Neural crest cell (in vitro differentiated cells): ENCODE measurements at regions not wholly inside any gene's neighbourhood (a gene's known extent, or its start where the extent isn't known, plus 50 kb on each side); places are given as distances from the start of the nearest gene placed in this dataset.

Source experiments
- DNase-seq: peaks from one replicate; pipeline ENCODE4 v3.0.0; 2021; ENCODE audit warnings: low read depth, mixed read lengths, low spot score
- H3K27ac Mint-ChIP-seq: one replicate; pipeline ENCODE4 v1.8.0; 2021; ENCODE audit warnings: mild to moderate bottlenecking, mixed read lengths; ENCODE audit not compliant: unreplicated experiment
- H3K27me3 Mint-ChIP-seq: 2 replicates; pipeline ENCODE4 v1.8.0; 2021; ENCODE audit warnings: low read depth, mild to moderate bottlenecking, mixed read lengths
- H3K36me3 Mint-ChIP-seq: 2 replicates; pipeline ENCODE4 v1.8.0; 2021; ENCODE audit warnings: low read depth, mild to moderate bottlenecking, mixed read lengths
- H3K4me1 Mint-ChIP-seq: 2 replicates; pipeline ENCODE4 v1.8.0; 2021; ENCODE audit warnings: mixed read lengths
- H3K4me3 Mint-ChIP-seq: one replicate; pipeline ENCODE4 v1.8.0; 2021; ENCODE audit warnings: mild to moderate bottlenecking, mixed read lengths
- H3K9me3 Mint-ChIP-seq: 2 replicates; pipeline ENCODE4 v1.8.0; 2021; ENCODE audit warnings: mixed read lengths
- TF ChIP-seq, protein P1 (sequence below): fragments of 200-600 bp; sonication (generic); conservative IDR thresholded peaks from 2 replicates; pipeline ENCODE4 v1.5.0; 2021; ENCODE audit warnings: antibody characterized with exemption, mild to moderate bottlenecking

- H3K36me3 Mint-ChIP-seq = no peaks in the 10 kb centered on the region
These were observed 1280.6 kb upstream of the NRXN1 start for GRCh38 chr2:52312486-52312885.

GRCh38 chr2:52311862-52312261 lies 1279.9 kb upstream of the NRXN1 start:
- no peak overlapping the region for H3K27ac Mint-ChIP-seq
- no peaks in the 10 kb centered on the region for H3K27me3 Mint-ChIP-seq
- no peaks in the 10 kb centered on the region for H3K9me3 Mint-ChIP-seq
- TF ChIP-seq, protein P1, sequence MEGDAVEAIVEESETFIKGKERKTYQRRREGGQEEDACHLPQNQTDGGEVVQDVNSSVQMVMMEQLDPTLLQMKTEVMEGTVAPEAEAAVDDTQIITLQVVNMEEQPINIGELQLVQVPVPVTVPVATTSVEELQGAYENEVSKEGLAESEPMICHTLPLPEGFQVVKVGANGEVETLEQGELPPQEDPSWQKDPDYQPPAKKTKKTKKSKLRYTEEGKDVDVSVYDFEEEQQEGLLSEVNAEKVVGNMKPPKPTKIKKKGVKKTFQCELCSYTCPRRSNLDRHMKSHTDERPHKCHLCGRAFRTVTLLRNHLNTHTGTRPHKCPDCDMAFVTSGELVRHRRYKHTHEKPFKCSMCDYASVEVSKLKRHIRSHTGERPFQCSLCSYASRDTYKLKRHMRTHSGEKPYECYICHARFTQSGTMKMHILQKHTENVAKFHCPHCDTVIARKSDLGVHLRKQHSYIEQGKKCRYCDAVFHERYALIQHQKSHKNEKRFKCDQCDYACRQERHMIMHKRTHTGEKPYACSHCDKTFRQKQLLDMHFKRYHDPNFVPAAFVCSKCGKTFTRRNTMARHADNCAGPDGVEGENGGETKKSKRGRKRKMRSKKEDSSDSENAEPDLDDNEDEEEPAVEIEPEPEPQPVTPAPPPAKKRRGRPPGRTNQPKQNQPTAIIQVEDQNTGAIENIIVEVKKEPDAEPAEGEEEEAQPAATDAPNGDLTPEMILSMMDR = no peak
- H3K36me3 Mint-ChIP-seq = no peaks in the 10 kb centered on the region
- H3K4me3 Mint-ChIP-seq = no peak overlapping the region
- peaks cover 22% of the 10 kb centered on the region for H3K4me1 Mint-ChIP-seq
- no peak for DNase-seq

More at GRCh38 chr2:52312486-52312885, 1280.6 kb upstream of the NRXN1 start:
- no peak for DNase-seq
- no peak overlapping the region for H3K27ac Mint-ChIP-seq
- TF ChIP-seq, protein P1 = no peak
- H3K4me1 Mint-ChIP-seq = peaks cover 20% of the 10 kb centered on the region
- no peaks in the 10 kb centered on the region for H3K27me3 Mint-ChIP-seq
- no peaks in the 10 kb centered on the region for H3K9me3 Mint-ChIP-seq
- no peak overlapping the region for H3K4me3 Mint-ChIP-seq

DNA sequence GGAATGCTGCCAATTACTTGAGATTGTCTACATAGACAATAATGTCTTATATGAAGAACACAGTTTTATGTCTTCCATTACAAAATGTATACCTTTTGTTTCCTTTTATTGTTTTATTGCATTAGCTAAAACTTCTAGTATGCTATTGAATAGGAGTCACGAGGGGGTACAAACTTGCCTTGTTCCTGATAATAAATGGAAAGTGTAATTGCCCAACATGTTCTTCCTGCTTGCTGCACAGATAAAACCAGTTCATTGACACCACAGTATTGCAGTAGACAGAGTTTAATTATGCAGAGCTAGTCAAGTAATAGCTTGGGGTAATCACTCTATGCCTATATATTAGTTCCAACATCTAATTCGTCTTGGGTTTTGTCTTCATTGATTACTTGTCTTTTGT lies 1276.2 kb upstream of the NRXN1 start:
- Mint-ChIP-seq H3K9me3 (peaks cover 5% of the 10 kb centered on the region), H3K27ac (no peak overlapping the region), H3K4me3 (no peak overlapping the region), H3K27me3 (no peaks in the 10 kb centered on the region), H3K36me3 (no peaks in the 10 kb centered on the region), H3K4me1 (peaks cover 19% of the 10 kb centered on the region)
- TF ChIP-seq, protein P1 = no peak
- DNase-seq = no peak

- H3K4me1 Mint-ChIP-seq = peaks cover 19% of the 10 kb centered on the region
- H3K27ac Mint-ChIP-seq = no peak overlapping the region
- no peak for DNase-seq
- no peaks in the 10 kb centered on the region for H3K27me3 Mint-ChIP-seq
- no peak overlapping the region for H3K4me3 Mint-ChIP-seq
- TF ChIP-seq, protein P1 = no peak
- H3K36me3 Mint-ChIP-seq = peaks cover 4% of the 10 kb centered on the region
- H3K9me3 Mint-ChIP-seq = peaks cover 4% of the 10 kb centered on the region
These were observed 1262.7 kb upstream of the NRXN1 start for GRCh38 chr2:52294628-52295027.

- H3K27ac Mint-ChIP-seq = no peak overlapping the region
- H3K36me3 Mint-ChIP-seq = no peaks in the 10 kb centered on the region
- peaks cover 24% of the 10 kb centered on the region for H3K4me1 Mint-ChIP-seq
- DNase-seq = no peak
- H3K4me3 Mint-ChIP-seq = no peak overlapping the region
- TF ChIP-seq, protein P1 = no peak
- no peaks in the 10 kb centered on the region for H3K27me3 Mint-ChIP-seq
- no peaks in the 10 kb centered on the region for H3K9me3 Mint-ChIP-seq
These were observed 1260.9 kb upstream of the NRXN1 start for GRCh38 chr2:52292801-52293200.

GRCh38 chr2:52289741-52290140 lies 1257.8 kb upstream of the NRXN1 start:
- Mint-ChIP-seq H3K4me3 (no peak overlapping the region), H3K4me1 (peaks cover 38% of the 10 kb centered on the region), H3K27me3 (no peaks in the 10 kb centered on the region), H3K27ac (no peak overlapping the region), H3K36me3 (no peaks in the 10 kb centered on the region), H3K9me3 (no peaks in the 10 kb centered on the region)
- TF ChIP-seq, protein P1 = no peak
- DNase-seq = no peak
